ENCODE measurements at regions not wholly inside any gene's neighbourhood (a gene's known extent, or its start where the extent isn't known, plus 50 kb on each side); places are given as distances from the start of the nearest gene placed in this dataset.
"Not testable (repeated sequence)": the region's sequence is repeated elsewhere in the genome, so short reads cannot be mapped to it uniquely, and the experiment has no call there.

- ATAC-seq (ENCODE audit: low read depth): no peak
- no peaks in the 10 kb centered on the region for H3K9me3 Mint-ChIP-seq
- ChIA-PET CTCF (no interaction called here), POLR2A (no interaction called here)
- H3K4me3 Mint-ChIP-seq: no peak overlapping the region
- TF ChIP-seq, protein P1, sequence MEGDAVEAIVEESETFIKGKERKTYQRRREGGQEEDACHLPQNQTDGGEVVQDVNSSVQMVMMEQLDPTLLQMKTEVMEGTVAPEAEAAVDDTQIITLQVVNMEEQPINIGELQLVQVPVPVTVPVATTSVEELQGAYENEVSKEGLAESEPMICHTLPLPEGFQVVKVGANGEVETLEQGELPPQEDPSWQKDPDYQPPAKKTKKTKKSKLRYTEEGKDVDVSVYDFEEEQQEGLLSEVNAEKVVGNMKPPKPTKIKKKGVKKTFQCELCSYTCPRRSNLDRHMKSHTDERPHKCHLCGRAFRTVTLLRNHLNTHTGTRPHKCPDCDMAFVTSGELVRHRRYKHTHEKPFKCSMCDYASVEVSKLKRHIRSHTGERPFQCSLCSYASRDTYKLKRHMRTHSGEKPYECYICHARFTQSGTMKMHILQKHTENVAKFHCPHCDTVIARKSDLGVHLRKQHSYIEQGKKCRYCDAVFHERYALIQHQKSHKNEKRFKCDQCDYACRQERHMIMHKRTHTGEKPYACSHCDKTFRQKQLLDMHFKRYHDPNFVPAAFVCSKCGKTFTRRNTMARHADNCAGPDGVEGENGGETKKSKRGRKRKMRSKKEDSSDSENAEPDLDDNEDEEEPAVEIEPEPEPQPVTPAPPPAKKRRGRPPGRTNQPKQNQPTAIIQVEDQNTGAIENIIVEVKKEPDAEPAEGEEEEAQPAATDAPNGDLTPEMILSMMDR (IDR thresholded peaks at IDR 0.05): no peak
- no peaks in the 10 kb centered on the region for H3K27me3 Mint-ChIP-seq
- no peaks in the 10 kb centered on the region for H3K36me3 Mint-ChIP-seq (ENCODE audit: low read depth)
- intact Hi-C loops (cut with micrococcal nuclease): no loop called here
- no peaks in the 10 kb centered on the region for H3K4me1 Mint-ChIP-seq
- DNase-seq: no peak
- no peak overlapping the region for H3K27ac Mint-ChIP-seq
Observed at GRCh38 chr2:235430366-235431083, 63.3 kb upstream of the AGAP1 start.

- no peak for DNase-seq
- Mint-ChIP-seq H3K36me3 (ENCODE audit: low read depth) (no peaks in the 10 kb centered on the region), H3K9me3 (peaks cover 3% of the 10 kb centered on the region), H3K4me3 (no peak overlapping the region), H3K27ac (no peak overlapping the region), H3K4me1 (no peaks in the 10 kb centered on the region), H3K27me3 (no peaks in the 10 kb centered on the region)
- CTCF ChIA-PET: no interaction called here
- no peak for ATAC-seq (ENCODE audit: low read depth)
- POLR2A ChIA-PET: no interaction called here
- TF ChIP-seq, protein P1 (IDR thresholded peaks at IDR 0.05): no peak
- intact Hi-C loops (cut with micrococcal nuclease): no loop called here
Observed at GRCh38 chr2:235432741-235433520, 60.9 kb upstream of the AGAP1 start.

DNA sequence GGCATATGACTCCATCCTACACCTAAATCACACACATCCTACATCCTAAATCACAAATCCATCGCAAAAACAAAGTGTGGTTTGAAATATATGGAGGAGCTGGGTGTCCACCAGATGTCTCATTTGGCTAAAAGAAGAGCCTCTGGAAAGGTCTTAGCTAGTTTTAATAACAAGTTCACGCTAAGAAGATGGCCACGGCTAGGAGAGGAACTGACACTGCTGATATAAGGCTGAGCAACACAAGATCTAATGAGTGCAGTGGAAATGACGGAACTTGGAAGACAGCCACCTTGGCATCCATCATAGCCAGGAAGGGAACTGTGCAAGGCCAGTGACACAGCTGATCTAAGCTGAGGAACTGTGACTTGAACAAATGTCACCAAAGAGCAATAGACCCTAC is 60.0 kb upstream of the AGAP1 start:
- peaks cover 5% of the 10 kb centered on the region for H3K9me3 Mint-ChIP-seq
- CTCF ChIA-PET: no interaction called here
- intact Hi-C loops (cut with micrococcal nuclease): no loop called here

GRCh38 chr2:235439959-235440662 is 53.7 kb upstream of the AGAP1 start:
- Mint-ChIP-seq H3K4me3 (no peak overlapping the region), H3K27ac (no peak overlapping the region), H3K36me3 (ENCODE audit: low read depth) (no peaks in the 10 kb centered on the region), H3K4me1 (no peaks in the 10 kb centered on the region), H3K27me3 (no peaks in the 10 kb centered on the region), H3K9me3 (peaks cover 8% of the 10 kb centered on the region)
- CTCF ChIA-PET: no interaction called here
- DNase-seq (no peak), ATAC-seq (ENCODE audit: low read depth) (no peak)
- intact Hi-C loops (cut with micrococcal nuclease): no loop called here
- TF ChIP-seq, protein P1 (IDR thresholded peaks at IDR 0.05): no peak
- POLR2A ChIA-PET: no interaction called here

More for the DNA sequence above, 60.0 kb upstream of the AGAP1 start:
- POLR2A ChIA-PET: no interaction called here
- TF ChIP-seq, protein P1 (IDR thresholded peaks at IDR 0.05): no peak
- ATAC-seq (ENCODE audit: low read depth) (no peak), DNase-seq (no peak)
- Mint-ChIP-seq H3K36me3 (ENCODE audit: low read depth) (no peaks in the 10 kb centered on the region), H3K4me3 (no peak overlapping the region), H3K27me3 (no peaks in the 10 kb centered on the region), H3K4me1 (no peaks in the 10 kb centered on the region), H3K27ac (no peak overlapping the region)

DNA sequence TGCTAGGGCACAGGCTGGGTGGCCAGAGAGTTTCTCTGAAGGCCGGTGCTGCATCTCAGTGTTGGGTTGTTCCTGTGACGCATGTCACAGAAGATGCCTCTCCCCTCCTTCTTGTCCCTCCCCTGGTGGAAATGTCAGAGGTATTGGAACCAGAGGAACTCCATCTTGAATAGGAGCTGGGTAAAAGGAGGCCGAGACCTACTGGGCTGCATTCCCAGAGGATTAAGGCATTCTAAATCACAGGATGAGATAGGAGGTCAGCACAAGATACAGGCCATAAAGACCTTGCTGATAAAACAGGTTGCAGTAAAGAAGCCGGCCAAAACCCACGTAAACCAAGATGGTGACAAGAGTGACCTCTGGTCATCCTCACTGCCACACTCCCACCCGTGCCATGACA is 50.3 kb upstream of the AGAP1 start:
- ATAC-seq (ENCODE audit: low read depth); H3K9me3 Mint-ChIP-seq; POLR2A ChIA-PET; H3K4me1 Mint-ChIP-seq; H3K36me3 Mint-ChIP-seq (ENCODE audit: low read depth); H3K27me3 Mint-ChIP-seq; H3K27ac Mint-ChIP-seq; intact Hi-C loops (cut with micrococcal nuclease); H3K4me3 Mint-ChIP-seq; DNase-seq; CTCF ChIA-PET: not testable (repeated sequence)
